ENCODE measurements at regions not wholly inside any gene's neighbourhood (a gene's known extent, or its start where the extent isn't known, plus 50 kb on each side); places are given as distances from the start of the nearest gene placed in this dataset.
"Not testable (repeated sequence)": the region's sequence is repeated elsewhere in the genome, so short reads cannot be mapped to it uniquely, and the experiment has no call there.

DNA sequence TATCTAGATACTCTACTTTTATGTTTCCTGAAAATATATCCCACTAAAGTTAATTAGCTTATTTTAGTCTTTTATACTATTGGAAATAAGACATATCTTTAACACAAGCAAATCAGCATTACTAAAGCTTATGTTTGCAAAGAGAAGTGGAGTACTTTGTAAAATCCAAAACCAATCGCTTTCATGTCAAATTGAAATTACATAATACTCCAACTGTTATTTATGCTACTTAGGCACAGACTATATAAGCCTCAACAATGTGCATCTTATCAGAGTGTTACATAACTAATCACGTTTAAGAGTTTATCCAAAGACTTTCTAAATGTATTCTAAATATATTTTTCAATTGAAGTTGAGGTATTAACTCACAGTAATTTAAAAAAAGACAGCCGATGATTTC is 200.0 kb downstream of the PCDH20 start:
- TF ChIP-seq CTCF (IDR thresholded peaks at IDR 0.05) = no peak
- no peak for DNase-seq (ENCODE audit: low spot score)
- no peak for ATAC-seq (ENCODE audit: low FRiP score)

DNA sequence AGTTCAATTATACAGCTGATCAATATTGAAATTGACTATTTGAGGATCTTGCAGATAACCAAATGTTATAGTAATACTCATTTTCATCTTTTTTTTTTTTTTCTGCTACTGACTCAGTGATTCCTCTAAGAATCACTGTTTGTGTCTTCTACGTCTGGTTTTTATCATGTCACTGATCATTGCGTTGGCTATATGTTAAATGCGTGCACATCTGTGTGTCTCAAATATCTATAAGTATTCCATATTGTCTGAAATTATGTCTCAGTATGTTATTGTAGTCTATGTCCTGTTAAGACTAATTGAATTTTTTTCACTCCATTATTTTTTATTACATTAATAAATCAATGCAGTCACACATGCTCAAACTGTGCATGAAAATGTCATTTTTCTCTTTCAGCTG is 200.5 kb downstream of the PCDH20 start:
- no peak for ATAC-seq (ENCODE audit: low FRiP score)
- TF ChIP-seq CTCF (IDR thresholded peaks at IDR 0.05) = no peak
- no peak for DNase-seq (ENCODE audit: low spot score)

DNA sequence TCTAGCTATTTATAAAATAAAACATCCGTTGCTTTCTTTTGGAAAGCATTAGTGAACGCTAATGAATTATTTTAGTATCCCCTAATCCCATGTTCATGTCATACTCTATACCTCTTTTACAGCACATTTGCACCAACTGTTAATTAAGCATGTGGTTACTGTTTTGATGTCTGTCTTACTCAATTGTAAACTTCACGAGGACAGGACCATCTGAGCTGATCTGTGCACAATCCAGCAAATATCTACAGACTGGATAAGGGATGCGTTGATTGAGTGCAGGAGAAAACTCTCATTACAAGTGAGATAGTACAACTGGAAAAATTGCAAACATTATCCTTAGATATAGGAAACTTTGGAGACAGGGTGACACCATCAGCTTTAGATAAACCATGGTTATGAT is 201.1 kb downstream of the PCDH20 start:
- no peak for ATAC-seq (ENCODE audit: low FRiP score)
- no peak for TF ChIP-seq CTCF (IDR thresholded peaks at IDR 0.05)
- no peak for DNase-seq (ENCODE audit: low spot score)

DNA sequence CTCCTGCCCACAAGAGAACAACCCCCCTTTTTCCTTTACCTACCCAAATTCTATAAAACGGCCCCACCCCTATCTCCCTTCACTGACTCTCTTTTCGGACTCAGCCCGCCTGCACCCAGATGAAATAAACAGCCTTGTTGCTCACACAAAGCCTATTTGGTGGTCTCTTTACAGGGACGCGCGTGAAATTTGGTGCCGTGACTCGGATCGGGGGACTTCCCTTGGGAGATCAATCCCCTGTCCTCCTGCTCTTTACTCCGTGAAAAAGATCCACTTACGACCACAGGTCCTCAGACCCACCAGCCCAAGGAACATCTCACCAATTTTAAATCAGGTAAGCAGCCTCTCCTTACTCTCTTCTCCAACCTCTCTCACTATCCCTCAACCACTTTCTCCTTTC is 209.8 kb downstream of the PCDH20 start:
- DNase-seq (ENCODE audit: low spot score); ATAC-seq (ENCODE audit: low FRiP score): not testable (repeated sequence)

DNA sequence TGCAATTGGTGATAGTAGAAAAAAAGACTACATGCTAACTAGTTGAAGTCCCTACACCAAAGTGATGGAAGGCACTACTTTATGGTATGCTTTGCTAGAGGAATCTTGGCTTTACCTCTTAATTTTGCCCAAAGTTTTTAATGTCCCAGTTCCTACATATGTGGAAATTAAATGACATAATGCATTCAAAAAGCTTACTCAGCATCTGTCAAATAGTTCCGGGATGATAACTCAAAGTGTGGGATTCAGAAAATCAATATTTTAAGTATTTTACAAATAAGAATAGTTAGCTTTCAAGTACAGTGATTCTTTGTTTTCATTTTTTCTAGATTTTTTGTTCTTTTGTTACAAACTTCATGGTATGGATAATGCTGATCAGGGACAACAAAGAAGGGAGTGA is 211.6 kb downstream of the PCDH20 start:
- no peak for TF ChIP-seq CTCF (IDR thresholded peaks at IDR 0.05)
- no peak for ATAC-seq (ENCODE audit: low FRiP score)
- DNase-seq (ENCODE audit: low spot score) = no peak

GRCh38 chr13:61202042-61202441 is 213.6 kb downstream of the PCDH20 start:
- no peak for TF ChIP-seq CTCF (IDR thresholded peaks at IDR 0.05)
- ATAC-seq (ENCODE audit: low FRiP score) (no peak), DNase-seq (ENCODE audit: low spot score) (no peak)

GRCh38 chr13:61192826-61193225 is 222.8 kb downstream of the PCDH20 start:
- ATAC-seq (ENCODE audit: low FRiP score) (no peak), DNase-seq (ENCODE audit: low spot score) (no peak)
- no peak for TF ChIP-seq CTCF (IDR thresholded peaks at IDR 0.05)

- no peak for TF ChIP-seq CTCF (IDR thresholded peaks at IDR 0.05)
- no peak for ATAC-seq (ENCODE audit: low FRiP score)
- no peak for DNase-seq (ENCODE audit: low spot score)
These were observed 227.6 kb downstream of the PCDH20 start for GRCh38 chr13:61188057-61188456.

Measured in omental fat pad (tissue), 3 donors.